Esophagus squamous epithelium (tissue), 4 donors: ENCODE measurements at regions not wholly inside any gene's neighbourhood (a gene's known extent, or its start where the extent isn't known, plus 50 kb on each side); places are given as distances from the start of the nearest gene placed in this dataset.

ENCODE experiments used
- CTCF ChIP-seq, 6 experiments: fragments of 450-650 bp in 4 of 6; fragments of 200-600 bp in 2 of 6; sonication (generic) in 2 of 6; IDR thresholded peaks; one replicate each; pipeline ENCODE4 v1.5.1; 2016 to 2019; ENCODE audit warnings: antibody characterized with exemption in 6 of 6, mild to moderate bottlenecking in 4 of 6, moderate library complexity in 4 of 6
- POLR2A ChIP-seq, 4 donors: fragments of 450-650 bp; IDR thresholded peaks; one replicate each; pipeline ENCODE4 v1.6.1; 2017; ENCODE audit warnings: antibody characterized with exemption in 4 of 4, mild to moderate bottlenecking in 4 of 4, moderate library complexity in 3 of 4

GRCh38 chr4:36852856-36853255, 391.7 kb upstream of the NWD2 start:
- TF ChIP-seq POLR2A (IDR thresholded peaks at IDR 0.05) (no peak), CTCF (IDR thresholded peaks at IDR 0.05) (no peak)
